ENCODE measurements at regions not wholly inside any gene's neighbourhood (a gene's known extent, or its start where the extent isn't known, plus 50 kb on each side); places are given as distances from the start of the nearest gene placed in this dataset.
"Not testable (repeated sequence)": the region's sequence is repeated elsewhere in the genome, so short reads cannot be mapped to it uniquely, and the experiment has no call there.

- H3K27me3 ChIP-seq, result no peaks in the 10 kb centered on the region
- H3K27ac ChIP-seq, result no peak overlapping the region
- H3K9me3 ChIP-seq, result no peaks in the 10 kb centered on the region
- no peaks in the 10 kb centered on the region for H3K36me3 ChIP-seq
- ATAC-seq (no peak), DNase-seq (no peak)
- no peak overlapping the region for H3K4me3 ChIP-seq
- no peaks in the 10 kb centered on the region for H3K4me1 ChIP-seq
- intact Hi-C loops (cut with DNase I), result no loop called here
- TF ChIP-seq CTCF (IDR thresholded peaks at IDR 0.05), result no peak
Observed at GRCh38 chr12:72173974-72174373, 98.2 kb upstream of the TRHDE start.

GRCh38 chr12:72178244-72178643 is 93.9 kb upstream of the TRHDE start:
- Histone ChIP-seq H3K27me3 (no peaks in the 10 kb centered on the region), H3K36me3 (no peaks in the 10 kb centered on the region), H3K4me3 (no peak overlapping the region), H3K27ac (no peak overlapping the region), H3K4me1 (no peaks in the 10 kb centered on the region), H3K9me3 (no peaks in the 10 kb centered on the region)
- ATAC-seq (no peak), DNase-seq (no peak)
- intact Hi-C loops (cut with DNase I), result no loop called here
- no peak for TF ChIP-seq CTCF (IDR thresholded peaks at IDR 0.05)

- no peaks in the 10 kb centered on the region for H3K27me3 ChIP-seq
- intact Hi-C loops (cut with DNase I), result no loop called here
- ATAC-seq (no peak), DNase-seq (no peak)
- H3K9me3 ChIP-seq, result no peaks in the 10 kb centered on the region
- TF ChIP-seq CTCF (IDR thresholded peaks at IDR 0.05), result no peak
- H3K4me1 ChIP-seq, result no peaks in the 10 kb centered on the region
- H3K36me3 ChIP-seq, result no peaks in the 10 kb centered on the region
- no peak overlapping the region for H3K4me3 ChIP-seq
- H3K27ac ChIP-seq, result no peak overlapping the region
Observed at GRCh38 chr12:72178871-72179270, 93.3 kb upstream of the TRHDE start.

- Histone ChIP-seq H3K9me3 (peaks cover 0 to under 1% of the 10 kb centered on the region in 2 donors), H3K27me3 (no peaks in the 10 kb centered on the region), H3K36me3 (no peaks in the 10 kb centered on the region), H3K27ac (no peak overlapping the region), H3K4me1 (no peaks in the 10 kb centered on the region), H3K4me3 (no peak overlapping the region)
- DNase-seq (no peak), ATAC-seq (no peak)
- TF ChIP-seq CTCF (IDR thresholded peaks at IDR 0.05), result no peak
- intact Hi-C loops (cut with DNase I), result no loop called here
Observed at GRCh38 chr12:72179841-72180240, 92.3 kb upstream of the TRHDE start.

- ATAC-seq; H3K27me3 ChIP-seq; intact Hi-C loops (cut with DNase I); H3K27ac ChIP-seq; H3K4me1 ChIP-seq; H3K4me3 ChIP-seq; H3K9me3 ChIP-seq; H3K36me3 ChIP-seq: not testable (repeated sequence)
- peak in 1 of 4 donors; percentile 63 for DNase-seq
Observed at GRCh38 chr12:72184971-72185533, 87.1 kb upstream of the TRHDE start.

- Histone ChIP-seq H3K27ac (no peak overlapping the region), H3K4me1 (no peaks in the 10 kb centered on the region), H3K36me3 (no peaks in the 10 kb centered on the region), H3K4me3 (no peak overlapping the region), H3K9me3 (peaks cover 0 to 5% of the 10 kb centered on the region in 2 donors), H3K27me3 (no peaks in the 10 kb centered on the region)
- intact Hi-C loops (cut with DNase I), result no loop called here
- TF ChIP-seq CTCF (IDR thresholded peaks at IDR 0.05), result no peak
- DNase-seq (no peak), ATAC-seq (no peak)
Observed at GRCh38 chr12:72189266-72189665, 82.9 kb upstream of the TRHDE start.

Data from left lung (tissue), 4 donors.